ENCODE measurements at regions not wholly inside any gene's neighbourhood (a gene's known extent, or its start where the extent isn't known, plus 50 kb on each side); places are given as distances from the start of the nearest gene placed in this dataset.
A peak's percentile ranks its signal among the peaks of the same experiment; 100 is the strongest.

DNA sequence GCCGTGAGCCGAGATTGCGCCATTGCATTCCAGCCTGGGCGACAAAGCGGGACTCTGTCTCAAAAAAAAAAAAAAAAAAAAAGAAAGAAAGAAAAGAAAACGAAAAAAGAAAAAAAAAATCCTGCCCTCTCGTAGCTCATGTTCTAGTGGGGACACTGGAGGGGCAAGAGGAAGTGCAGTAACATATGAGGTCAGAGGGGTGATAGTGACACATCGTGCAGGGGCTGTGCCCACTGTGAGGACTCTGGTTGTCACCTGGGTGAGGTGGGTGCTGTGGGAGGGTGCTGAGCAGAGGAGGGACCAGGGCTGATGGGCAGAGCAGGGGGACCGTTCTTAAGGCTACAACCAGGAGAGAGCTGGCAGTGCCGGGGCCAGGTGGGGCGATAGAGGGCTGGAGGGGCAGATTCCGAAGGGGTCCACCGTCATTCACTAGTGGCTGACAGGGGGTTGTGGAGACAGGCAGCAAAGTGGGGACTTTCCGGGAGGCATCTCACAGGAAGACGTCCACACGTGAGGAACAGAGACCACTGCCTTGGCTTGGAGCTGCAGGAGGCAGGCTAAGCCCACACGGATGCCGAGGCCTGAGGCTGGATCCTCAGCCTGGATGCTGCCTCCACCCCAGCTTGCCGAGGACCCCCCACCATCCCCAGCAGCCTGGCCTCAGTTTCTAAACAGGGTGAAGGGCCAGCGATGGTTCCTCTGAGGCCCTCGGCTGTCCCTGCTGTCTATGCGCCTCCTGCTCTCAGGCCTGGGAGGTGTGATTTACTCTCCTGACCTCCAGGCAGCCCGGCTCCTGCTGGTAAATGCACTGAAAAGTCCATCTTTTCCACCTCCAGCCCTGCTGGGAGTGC, 154.3 kb upstream of the IQSEC1 start:
- whole genome bisulfite sequencing (ENCODE audit: insufficient coverage, low coverage, low lambda C conversion rate, missing lambda C conversion rate), result 78% methylated on average over 6 of the region's 23 CpGs
- intact Hi-C loops (cut with DNase I), result no loop called here
- no peaks in the 10 kb centered on the region for H3K27me3 ChIP-seq
- peaks cover 0 to 22% (median 0%) of the 10 kb centered on the region in 4 donors for H3K4me1 ChIP-seq
- ATAC-seq, result no peak
- no peak overlapping the region for H3K27ac ChIP-seq
- H3K9me3 ChIP-seq, result no peaks in the 10 kb centered on the region
- peak in 1 of 3 donors; percentile 28 for DNase-seq
- H3K36me3 ChIP-seq, result no peaks in the 10 kb centered on the region
- TF ChIP-seq, protein P1, sequence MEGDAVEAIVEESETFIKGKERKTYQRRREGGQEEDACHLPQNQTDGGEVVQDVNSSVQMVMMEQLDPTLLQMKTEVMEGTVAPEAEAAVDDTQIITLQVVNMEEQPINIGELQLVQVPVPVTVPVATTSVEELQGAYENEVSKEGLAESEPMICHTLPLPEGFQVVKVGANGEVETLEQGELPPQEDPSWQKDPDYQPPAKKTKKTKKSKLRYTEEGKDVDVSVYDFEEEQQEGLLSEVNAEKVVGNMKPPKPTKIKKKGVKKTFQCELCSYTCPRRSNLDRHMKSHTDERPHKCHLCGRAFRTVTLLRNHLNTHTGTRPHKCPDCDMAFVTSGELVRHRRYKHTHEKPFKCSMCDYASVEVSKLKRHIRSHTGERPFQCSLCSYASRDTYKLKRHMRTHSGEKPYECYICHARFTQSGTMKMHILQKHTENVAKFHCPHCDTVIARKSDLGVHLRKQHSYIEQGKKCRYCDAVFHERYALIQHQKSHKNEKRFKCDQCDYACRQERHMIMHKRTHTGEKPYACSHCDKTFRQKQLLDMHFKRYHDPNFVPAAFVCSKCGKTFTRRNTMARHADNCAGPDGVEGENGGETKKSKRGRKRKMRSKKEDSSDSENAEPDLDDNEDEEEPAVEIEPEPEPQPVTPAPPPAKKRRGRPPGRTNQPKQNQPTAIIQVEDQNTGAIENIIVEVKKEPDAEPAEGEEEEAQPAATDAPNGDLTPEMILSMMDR (IDR thresholded peaks at IDR 0.05), result no peak
- no peak for TF ChIP-seq POLR2A (IDR thresholded peaks at IDR 0.05)
- H3K4me3 ChIP-seq, result no peak overlapping the region

DNA sequence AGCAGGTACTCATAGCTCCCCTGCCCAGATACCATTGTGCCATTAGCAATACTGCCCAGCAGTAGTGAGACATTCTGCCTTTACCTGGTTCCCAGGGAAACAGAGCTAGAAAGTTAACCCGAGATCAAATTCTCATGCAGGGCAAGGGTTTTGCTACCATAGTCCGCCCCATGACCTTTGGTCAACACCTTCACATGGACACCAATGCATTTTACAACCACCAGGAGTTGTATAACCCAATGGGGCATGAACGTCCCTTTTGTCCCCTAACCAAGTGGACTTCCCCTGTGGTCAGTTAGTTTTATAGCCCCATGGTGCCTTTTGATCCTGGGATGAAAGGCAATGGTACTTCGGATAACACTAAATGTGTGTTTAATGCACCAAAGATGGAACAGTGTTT, 151.7 kb upstream of the IQSEC1 start:
- ATAC-seq (peak; percentile 38 to 64 (median 47)), DNase-seq (peak in 1 of 3 donors; percentile 61)
- Histone ChIP-seq H3K36me3 (no peaks in the 10 kb centered on the region), H3K4me1 (peaks cover 0 to 25% (median 0%) of the 10 kb centered on the region in 4 donors), H3K27ac (peak overlapping the region in 1 of 3 donors; percentile 8), H3K4me3 (no peak overlapping the region), H3K9me3 (no peaks in the 10 kb centered on the region), H3K27me3 (no peaks in the 10 kb centered on the region)
- WGBS (ENCODE audit: insufficient coverage, low coverage, low lambda C conversion rate, missing lambda C conversion rate), result 38% methylated on average over 2 of the region's 4 CpGs
- TF ChIP-seq, protein P1 (IDR thresholded peaks at IDR 0.05), result peak in 3 of 4 donors; percentile 6 to 22 (median 11)
- no peak for TF ChIP-seq POLR2A (IDR thresholded peaks at IDR 0.05)
- intact Hi-C loops (cut with DNase I), result no loop called here

DNA sequence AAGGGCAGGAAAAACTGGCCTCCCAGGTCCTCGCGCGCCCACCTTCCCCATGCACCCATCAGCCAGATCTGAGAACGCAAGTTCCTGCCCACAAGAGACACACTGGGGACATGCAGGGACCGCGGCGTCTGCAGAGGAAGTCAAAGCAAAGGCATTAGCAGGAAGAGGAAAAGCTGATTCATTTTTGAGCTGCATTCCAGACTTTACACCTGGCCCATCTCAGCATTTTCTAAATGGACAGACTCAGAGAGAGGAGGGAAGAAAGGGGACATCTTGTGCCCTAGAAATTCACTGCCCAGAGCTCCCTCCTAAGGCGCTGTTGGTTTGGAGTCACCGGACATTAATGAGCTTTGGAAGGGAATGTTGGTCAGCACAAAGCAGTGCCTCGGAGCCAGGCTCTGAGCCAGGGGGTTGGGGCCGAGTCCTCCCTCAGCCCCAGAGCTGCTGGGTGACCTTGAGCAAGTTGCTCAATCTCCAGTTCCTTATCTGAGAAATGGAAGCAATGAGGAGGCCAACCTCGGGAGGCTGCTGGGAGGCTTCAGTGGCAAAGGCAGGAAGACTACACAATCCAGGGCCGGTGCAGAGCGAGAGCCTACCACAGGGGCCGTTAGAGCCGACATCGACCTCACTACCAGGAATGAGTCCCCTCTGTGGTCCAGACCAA, 150.5 kb upstream of the IQSEC1 start:
- 56% methylated on average over 10 of the region's 17 CpGs for WGBS (ENCODE audit: insufficient coverage, low coverage, low lambda C conversion rate, missing lambda C conversion rate)
- Histone ChIP-seq H3K4me3 (no peak overlapping the region), H3K4me1 (peaks cover 0 to 37% (median 0%) of the 10 kb centered on the region in 4 donors), H3K27ac (no peak overlapping the region), H3K36me3 (no peaks in the 10 kb centered on the region), H3K9me3 (no peaks in the 10 kb centered on the region), H3K27me3 (no peaks in the 10 kb centered on the region)
- no peak for TF ChIP-seq POLR2A (IDR thresholded peaks at IDR 0.05)
- TF ChIP-seq, protein P1 (IDR thresholded peaks at IDR 0.05), result no peak
- DNase-seq (peak; percentile 59 to 84 (median 82)), ATAC-seq (peak; percentile 39 to 76 (median 62))
- intact Hi-C loops (cut with DNase I), result no loop called here

DNA sequence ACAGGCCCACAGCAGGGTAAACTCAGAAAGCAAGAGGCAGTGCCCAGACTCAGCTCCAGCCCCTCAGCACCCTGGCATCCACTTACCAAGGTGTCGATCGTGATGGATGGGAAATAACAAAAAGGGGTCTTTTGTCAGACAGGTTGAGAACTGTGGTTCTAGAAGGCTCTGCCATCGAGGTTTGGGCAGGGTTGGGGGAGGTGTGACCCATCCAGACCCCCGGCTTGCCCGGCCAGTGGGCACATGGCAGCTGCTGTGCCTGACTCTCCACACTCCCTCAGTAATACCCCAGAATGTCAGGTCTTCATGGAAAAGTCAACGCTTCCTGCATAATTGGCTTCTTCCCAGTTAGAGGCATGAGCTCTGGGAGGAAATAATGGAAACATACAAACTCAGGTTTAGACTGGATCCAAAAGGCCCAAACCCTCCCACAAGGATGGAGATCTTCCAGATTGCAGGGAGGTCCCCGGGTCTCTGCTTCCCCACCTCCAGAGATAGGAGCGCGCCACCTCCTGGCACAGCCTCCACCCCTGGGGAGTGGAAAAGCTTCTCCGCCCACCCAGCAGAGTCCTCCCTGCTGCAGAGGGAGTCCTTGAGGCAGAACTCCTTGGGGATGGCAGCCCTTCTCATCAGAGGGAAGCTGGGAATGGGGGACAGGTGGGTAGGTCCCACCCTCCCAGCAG, 149.8 kb upstream of the IQSEC1 start:
- Histone ChIP-seq H3K36me3 (no peaks in the 10 kb centered on the region), H3K9me3 (no peaks in the 10 kb centered on the region), H3K4me3 (no peak overlapping the region), H3K27ac (no peak overlapping the region), H3K4me1 (peaks cover 0 to 37% (median 0%) of the 10 kb centered on the region in 4 donors), H3K27me3 (no peaks in the 10 kb centered on the region)
- WGBS (ENCODE audit: insufficient coverage, low coverage, low lambda C conversion rate, missing lambda C conversion rate), result 89% methylated on average over 7 of the region's 10 CpGs
- ATAC-seq, result no peak
- TF ChIP-seq, protein P1 (IDR thresholded peaks at IDR 0.05), result no peak
- TF ChIP-seq POLR2A (IDR thresholded peaks at IDR 0.05), result no peak
- intact Hi-C loops (cut with DNase I), result no loop called here
- peak in 1 of 3 donors; percentile 50 for DNase-seq

Data from right lobe of liver (tissue), 6 donors.